C1 segment of cervical spinal cord (tissue), 14 donors: ENCODE measurements at regions not wholly inside any gene's neighbourhood (a gene's known extent, or its start where the extent isn't known, plus 50 kb on each side); places are given as distances from the start of the nearest gene placed in this dataset.
"Not testable (repeated sequence)": the region's sequence is repeated elsewhere in the genome, so short reads cannot be mapped to it uniquely, and the experiment has no call there.

ENCODE experiments used
- DNase-seq, 14 donors: peaks; one replicate each; lab custom pipeline; 2025; lab: John Stamatoyannopoulos, UW

DNA sequence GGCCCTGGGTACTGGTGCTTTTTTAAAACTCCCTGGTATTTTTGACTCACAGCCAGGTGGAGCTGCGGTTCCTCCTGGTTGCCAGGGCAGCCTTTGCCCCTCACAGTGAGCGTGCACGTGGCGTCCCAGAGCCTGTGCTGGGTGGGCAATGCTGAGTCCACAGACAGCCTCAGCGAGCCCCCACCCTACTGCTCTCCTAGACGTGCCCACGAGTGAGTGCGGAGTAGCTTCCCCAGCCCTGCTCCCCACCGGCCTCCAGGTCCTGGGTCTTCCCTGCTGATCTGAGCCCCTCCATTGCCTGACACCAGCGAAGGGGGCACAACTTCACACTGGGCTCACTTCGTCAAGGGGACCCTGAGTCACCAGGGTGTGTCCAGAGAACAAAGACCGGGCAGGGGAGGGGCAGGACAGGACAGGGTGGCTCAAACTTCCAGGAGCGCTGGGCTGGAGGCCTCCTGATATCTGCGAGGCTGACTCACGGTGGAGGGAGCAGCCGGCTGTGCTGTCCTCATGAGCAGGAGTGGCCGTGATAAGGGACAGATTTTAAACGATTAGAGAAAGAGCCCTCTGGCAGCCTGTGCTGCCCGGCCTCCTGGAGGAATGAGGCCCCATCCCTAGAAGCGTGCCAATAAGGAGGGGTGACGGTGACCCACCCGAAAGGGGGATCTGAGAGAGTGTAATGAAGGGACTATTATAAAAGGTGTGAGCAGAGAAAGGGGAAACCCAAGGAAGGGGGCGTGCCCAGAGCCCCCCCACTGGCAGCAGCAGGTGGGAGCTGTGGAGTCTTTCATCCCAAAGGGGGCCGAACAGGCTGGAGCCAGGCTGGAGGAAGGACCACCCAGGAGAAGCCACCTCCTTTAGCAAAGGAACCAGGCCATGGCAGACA is 129.3 kb upstream of the FGF3 start:
- no peak for DNase-seq

DNA sequence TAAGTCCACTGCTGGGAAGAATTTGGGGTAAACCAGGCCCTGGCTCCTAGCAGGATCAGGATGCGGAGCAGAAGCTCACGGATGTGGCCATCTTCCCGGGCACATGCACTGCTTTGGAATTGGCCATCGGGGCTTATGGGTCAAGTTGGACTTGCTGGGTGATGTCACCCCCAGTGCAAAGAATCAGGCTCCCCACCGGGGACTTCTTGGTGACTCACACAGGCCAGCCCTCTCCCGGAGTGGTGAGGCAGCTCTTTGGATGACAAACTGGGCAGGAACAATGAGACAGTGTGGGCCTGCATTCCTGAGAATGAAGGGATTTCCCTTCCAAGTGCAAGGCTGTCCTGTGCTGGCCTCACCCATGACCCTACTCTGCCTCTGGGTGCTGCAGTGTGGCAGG is 128.8 kb upstream of the ANO1 start:
- DNase-seq, result no peak

DNA sequence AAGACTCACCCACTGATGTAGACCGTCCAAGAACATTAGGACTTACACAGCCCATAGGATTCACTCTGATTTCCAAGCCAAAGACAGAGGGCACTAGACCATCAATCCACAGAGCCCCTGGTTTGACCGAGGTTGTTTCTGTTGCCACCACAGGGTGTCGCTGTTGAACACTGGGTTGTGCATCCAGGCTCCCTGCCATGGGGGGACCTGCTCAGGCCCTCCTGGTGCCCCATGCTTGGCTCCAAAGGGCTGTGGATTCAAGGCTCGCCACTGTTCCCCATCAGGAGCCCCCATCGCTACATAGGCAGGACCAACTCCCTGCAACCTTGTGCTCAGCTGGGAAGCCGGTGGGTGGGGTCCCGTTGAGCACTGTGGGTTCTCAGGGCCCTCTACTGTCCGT is 128.0 kb upstream of the ANO1 start:
- no peak for DNase-seq

DNA sequence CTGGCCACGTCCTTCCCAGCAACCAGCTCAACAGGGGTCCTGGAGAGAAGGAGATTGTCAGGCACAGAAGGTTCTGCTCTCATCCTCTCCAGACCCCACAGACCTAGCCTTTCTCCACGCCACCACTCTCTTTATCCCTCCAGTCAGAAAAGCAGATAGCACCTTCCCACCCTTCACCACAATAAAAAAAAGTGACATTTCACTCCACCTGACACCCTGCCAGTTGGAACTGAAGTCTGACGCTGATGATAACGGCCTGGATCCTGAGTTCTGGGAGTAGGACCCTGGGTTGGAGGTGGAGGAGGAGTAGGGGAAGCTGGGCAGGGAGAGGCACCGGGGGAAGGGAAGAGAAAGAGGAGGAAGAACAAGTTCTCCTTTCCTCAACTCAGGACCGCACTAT is 127.5 kb upstream of the ANO1 start:
- DNase-seq, result no peak

DNA sequence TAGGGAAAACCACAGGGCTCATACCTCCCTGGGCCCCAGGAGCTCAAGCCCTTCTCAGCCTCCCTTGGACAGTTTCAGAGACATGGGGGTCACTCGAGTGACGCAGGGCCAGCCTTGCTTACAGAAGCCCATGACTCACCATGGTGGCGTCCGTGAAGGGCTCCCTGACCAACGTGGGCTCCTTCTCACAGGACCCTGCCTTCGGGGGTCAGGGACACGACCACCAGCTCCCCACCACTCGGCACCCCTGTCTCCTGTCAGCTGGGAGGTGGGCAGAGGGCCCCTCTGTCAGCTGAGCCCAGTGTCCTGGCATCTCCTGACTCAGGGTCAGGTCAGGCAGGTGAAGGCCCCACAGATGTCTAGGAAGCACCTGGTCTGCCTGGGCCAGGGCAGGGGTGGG is 126.3 kb upstream of the ANO1 start:
- no peak for DNase-seq

DNA sequence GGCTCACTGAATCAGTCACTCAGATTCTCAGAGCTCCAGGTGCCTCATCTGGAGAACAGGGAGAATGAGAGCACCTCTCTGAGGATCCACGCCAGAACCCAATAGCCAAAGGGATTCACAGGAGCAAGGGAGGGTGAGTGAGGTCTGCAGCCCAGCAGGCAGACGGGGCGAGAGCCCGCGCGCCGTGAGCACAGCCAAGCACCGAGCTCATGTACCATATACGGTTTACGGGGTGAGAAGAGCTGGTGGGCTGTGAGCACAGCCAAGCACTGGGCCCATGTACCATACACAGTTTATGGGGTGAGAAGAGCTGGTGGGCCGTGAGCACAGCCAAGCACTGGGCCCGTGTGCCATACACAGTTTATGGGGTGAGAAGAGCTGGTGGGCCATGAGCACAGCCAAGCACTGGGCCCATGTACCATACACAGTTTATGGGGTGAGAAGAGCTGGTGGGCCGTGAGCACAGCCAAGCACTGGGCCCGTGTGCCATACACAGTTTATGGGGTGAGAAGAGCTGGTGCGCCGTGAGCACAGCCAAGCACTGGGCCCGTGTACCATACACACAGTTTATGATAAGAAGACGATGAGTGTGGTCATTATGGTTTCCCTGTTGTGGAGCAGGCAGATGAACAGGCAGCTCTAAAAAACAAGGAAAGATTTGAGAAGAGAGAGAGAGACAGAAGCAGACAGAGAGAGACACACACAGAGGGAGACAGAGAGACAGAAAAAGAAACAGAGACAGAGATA is 125.7 kb upstream of the ANO1 start:
- not testable (repeated sequence) for DNase-seq

DNA sequence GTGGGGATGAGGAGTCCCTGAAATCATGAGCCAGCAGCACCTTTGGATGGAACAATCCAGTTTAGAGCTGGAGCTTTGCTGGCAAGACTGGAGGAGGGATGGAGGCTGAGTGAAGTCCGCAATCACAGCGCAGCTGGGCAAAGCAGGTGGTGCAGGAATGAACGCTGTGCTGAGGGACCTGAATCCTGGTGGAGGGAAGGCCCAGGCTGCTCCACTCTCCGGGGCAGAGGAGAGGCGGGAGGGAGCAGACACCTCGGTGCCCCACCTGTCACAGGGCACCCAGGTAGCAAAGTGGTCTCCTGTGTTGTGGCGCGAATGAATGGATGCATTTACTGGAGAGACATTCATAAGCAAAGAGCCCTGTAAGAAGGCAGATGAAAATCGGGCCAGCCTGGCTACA is 124.8 kb upstream of the ANO1 start:
- no peak for DNase-seq

DNA sequence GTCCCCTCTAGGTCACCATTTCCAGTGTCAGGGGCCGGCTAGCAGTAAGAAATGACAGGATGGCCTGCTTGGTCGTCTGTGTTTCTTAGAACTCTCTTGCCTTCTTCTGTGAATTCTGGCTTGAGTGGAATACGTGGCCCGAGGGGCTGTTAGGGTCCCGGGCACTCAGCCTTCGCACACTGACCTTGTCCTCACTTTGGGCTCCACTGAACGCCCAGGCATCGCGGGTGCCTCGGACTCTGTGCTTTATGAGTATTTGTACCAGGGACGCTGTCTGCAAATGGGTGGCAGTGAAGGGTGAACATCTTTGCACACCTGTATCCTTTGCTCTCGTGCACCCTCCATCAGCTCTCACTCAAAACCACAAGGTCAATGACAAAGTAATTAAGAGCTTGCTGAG is 123.4 kb upstream of the ANO1 start:
- DNase-seq, result no peak

DNA sequence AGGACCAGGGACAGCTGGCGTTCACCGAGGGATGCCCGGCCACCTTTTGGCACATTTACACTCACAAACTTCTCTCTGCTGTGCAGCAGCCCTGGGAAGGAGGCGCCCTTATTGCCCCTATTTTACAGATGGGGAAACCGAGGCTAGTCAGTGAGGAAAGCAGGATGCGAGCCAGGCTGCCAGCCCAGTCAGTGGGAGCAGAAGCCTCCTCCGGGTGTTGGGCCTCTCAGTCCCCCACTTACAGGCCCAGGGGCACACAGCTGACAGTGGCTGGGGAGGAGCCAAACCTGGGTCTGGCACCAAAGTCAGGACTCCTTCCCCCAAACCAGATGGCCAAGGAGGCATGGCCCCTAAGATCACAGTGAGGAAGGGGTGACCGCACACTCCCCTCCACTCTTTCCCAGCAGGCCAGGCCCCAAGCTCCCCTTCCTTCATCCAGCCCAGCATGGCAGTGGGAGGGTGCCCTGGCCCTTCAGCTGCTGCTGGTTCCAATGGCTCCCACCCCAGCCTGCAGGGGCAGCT is 121.4 kb upstream of the ANO1 start:
- DNase-seq, result no peak

DNA sequence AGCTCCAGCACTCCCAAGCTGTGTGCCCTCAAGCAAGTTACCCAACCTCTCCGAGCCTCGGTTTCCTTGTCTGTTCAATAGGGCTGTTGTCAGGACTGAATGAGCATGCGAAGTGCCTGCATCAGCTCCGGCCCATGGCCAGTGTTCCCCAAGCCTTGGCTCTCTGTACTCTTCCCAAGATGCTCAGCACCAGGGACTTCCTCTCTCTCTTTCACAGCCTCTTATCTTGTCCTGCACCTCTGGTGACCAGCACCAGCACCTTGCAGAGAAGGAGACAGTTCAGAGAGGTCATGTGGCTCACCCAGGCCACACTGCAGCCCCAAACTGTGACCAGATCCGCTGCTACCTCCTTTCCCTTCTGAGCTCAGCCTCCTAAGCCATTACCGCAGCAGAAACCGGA is 120.3 kb upstream of the ANO1 start:
- DNase-seq, result no peak

DNA sequence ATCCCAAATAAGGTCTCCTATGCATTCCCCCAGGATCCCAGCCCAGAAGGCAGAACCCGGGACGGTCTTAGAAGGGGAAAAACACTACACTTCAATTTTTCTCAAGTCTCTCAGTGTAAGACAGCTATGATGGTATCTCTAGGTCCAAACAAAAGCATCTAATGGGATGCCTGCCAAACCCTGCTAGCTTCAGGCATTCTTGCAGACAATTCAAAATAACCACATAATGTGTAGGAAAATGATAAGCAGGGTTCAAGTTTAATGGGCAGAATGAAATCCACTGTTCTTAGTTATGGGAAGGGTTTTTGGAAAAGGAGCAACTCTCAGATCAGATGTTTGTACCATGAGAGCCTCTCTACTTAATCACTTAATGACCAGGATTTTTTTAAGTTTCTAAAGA is 119.8 kb upstream of the ANO1 start:
- DNase-seq, result no peak

DNA sequence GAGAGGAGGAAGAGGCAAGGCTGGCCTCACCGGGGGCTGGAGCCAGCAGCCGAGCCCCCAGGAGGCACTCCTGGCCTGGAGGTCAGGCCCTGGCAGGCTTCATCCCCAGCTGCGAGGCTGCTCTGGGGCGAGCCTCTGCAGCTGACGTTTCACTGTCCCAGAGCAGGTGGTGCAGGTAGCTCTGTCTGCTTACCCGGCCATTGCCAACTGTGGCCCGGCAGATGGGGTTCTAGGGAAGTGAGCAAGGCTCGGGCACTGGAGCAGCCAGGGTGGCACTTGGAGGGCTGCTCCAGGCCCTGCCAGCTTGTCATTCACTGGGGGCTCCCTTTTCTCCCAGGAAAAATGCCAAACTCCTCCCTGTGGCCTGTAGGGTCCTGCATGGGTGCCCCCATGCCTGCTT is 118.7 kb upstream of the ANO1 start:
- no peak for DNase-seq

DNA sequence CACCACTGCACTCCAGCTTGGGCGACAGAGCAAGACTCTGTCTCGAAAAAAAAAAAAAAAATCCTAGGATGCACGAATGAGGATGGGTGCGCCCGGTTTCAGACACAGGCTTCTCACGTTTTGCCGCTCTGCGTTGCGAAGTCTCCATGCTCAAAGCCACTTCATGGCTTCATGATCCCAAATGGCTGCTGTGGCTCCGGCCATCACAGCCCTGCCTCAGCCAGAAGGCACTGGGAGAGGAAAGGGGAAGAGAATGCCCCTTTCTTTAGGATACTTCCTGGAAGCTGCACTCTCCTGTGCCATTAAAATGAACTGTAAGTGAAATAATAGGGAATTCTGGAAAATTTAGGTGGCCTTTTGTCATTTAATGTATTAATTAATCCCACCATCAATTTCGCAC is 116.4 kb upstream of the ANO1 start:
- no peak for DNase-seq

DNA sequence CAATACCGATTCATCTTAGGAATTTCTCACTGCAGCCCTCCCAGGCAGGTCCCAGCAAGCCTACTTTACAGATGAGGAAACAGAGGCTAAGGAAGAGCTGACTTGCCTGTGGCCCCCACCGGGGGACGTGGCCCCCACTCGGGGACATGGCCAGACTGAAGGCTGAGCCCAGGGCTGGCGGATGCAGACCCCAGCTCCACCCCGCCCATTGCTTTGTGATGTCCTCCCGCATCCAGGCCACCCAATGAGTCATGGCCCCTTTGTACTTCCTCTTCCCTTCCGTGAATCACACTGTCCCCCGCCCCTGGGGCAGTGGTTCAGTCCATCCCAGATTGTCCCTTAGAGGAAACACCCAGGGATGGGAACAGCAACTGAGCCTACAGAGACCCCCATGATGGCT is 116.0 kb upstream of the ANO1 start:
- DNase-seq, result no peak

DNA sequence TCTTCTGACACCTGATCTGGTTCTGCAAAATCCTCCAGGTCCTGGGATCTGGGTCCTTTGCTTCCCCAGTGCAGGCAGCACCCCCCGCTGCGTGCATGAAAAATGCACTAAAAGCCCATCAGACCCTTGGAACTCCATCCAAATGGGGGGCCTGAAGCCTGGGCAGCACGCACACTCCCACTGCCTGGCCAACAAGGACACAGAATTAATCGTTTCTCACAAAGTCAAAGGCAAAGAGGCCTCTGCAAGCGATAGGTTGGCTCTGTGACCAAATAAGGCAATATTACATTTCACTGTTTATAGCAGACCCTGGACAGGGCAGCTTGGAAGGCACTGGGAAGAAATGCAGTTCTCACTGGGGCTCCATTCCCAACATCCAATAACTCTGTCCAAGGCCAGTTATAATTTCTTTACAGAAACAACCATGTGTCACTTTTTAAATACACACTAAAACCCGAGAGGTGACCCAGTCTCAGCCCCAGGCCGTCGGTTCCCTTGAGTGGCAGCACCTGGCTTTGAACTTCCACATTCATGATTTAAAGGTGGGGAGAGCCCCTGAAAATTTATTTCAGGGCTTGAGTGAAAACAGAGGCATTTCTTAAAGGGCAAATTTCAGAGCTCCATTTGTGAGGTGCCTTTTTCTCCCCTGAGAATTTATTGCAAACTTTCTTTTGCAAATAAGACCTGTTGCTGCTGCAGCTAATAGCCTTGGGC is 114.4 kb upstream of the ANO1 start:
- no peak for DNase-seq

DNA sequence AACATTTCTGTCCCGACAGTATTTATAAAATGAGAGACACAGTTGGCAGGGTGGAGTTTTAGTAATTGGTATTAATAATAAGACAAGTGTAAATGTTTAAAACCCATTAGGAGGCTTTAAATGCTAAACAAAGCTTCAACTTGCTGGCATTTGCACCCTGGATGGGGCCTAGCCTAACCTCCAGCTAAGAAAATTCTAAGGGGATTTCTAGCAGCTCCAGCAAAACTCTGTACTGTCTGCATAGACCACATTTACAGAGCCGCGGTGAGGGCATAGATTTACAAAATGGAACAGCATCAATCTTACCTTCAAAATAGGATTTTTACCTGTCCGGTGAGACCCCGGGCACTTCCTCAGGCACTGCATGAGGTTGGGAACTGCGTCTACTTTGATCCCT is 113.9 kb upstream of the ANO1 start:
- DNase-seq, result no peak

DNA sequence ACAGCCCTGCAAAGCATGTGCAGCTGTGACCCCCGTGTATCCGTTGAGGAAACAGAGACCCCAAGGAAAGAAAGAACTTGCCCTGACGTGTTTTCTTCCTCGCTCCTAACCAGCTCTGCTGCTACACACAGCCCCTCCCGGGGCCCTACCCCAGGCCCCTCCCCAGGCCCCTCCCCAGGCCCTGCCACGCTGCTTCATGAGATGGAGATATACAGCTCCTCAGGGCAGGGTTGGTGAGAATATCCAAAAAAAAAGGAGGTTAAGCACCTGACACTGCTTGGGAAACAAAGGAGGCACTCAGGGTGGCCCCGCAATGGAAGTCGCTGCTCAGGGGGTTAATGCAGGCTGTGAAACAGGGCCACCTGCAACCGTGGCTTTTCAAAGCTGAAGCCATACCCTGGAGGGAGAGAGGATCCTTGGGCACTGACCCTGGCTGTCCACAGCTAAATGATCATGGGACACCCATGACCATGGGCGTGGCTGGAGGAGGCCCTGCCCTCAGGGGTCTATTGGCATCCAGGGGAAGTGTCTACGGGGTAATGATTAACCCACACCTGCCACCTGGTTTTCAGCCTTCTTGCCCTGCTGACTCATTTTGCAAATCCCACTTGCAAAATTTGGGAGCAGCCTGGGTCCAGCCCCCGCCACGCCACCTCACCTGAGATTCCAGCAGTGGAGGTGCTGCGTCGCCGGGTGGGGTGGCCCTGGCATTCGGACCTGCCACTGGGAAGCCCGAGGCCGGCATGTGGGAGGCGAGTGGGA is 112.1 kb upstream of the ANO1 start:
- DNase-seq, result no peak

DNA sequence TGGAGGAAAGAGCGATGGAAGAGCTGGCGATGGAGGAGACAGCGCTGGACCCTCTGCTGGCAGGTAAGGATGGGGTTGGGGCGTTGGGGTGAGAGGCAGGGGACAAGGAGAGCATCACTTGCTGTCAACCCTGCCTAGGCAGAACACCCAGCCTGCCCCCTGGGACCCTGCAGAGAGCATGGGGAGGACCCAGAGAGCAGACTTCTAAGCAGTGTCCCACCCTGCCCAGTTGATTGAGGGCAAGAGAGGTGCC is 111.6 kb upstream of the ANO1 start:
- no peak for DNase-seq

DNA sequence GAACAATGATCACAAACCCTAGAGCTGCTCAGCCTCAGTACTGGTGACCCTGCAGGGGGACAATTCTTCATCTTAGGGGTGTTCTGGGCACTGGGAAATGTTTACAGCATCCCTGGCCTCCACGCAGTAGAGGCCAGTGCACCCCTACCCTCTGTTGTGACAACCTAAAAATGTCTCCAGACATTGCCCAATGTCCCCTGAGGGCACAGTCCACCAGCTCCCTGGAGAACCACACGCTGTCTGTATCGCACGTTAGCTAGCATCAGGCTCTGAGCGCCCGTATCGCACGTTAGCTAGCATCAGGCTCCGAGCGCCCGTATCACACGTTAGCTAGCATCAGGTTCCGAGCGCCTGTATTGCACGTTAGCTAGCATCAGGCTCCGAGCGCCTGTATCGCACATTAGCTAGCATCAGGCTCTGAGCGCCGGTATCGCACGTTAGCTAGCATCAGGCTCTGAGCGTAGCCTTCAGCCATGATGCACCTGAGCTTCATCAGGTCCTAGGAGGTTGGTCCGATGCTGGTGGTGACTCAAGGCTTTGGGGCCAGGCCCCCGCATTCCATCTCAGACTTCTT is 111.1 kb upstream of the ANO1 start:
- no peak for DNase-seq

DNA sequence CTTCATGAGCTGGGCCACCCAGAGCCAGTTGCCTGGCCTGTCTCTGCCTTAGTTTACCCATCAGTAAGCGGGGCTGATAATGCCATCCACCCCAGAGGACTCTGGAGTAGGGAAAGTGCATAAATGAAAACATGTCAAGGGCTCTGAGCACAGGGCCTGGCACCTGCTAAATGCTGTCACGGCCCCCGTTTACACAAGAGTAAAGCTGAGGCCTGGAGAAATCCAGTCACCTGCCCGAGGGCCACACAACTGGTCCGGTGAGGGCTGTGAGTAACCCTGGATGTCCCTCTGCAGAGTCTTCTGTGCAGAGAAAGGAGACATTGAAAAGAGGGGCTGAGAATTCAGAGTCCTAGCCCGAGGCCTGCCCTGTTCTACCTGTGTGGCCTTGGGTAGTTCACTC is 110.6 kb upstream of the ANO1 start:
- no peak for DNase-seq
